ENCODE measurements at regions not wholly inside any gene's neighbourhood (a gene's known extent, or its start where the extent isn't known, plus 50 kb on each side); places are given as distances from the start of the nearest gene placed in this dataset.

GRCh38 chr13:61286148-61286745 is 129.4 kb downstream of the PCDH20 start:
- TF ChIP-seq EZH2 (IDR thresholded peaks at IDR 0.05; ENCODE audit: low read length, unreplicated experiment) (no peak), CTCF (conservative IDR thresholded peaks at IDR 0.05; ENCODE audit: low read depth, low read length) (peak; percentile 61), EZH2phosphoT487 (IDR thresholded peaks at IDR 0.05; ENCODE audit: borderline replicate concordance, low read length) (no peak)
